M059J (cell line): ENCODE measurements at regions not wholly inside any gene's neighbourhood (a gene's known extent, or its start where the extent isn't known, plus 50 kb on each side); places are given as distances from the start of the nearest gene placed in this dataset.
A peak's percentile ranks its signal among the peaks of the same experiment; 100 is the strongest.
"Not testable (repeated sequence)": the region's sequence is repeated elsewhere in the genome, so short reads cannot be mapped to it uniquely, and the experiment has no call there.

Experiments used
- DNase-seq: peaks from one replicate; pipeline ENCODE4 v3.0.0-alpha.2; 2012; ENCODE audit warnings: low read depth

DNA sequence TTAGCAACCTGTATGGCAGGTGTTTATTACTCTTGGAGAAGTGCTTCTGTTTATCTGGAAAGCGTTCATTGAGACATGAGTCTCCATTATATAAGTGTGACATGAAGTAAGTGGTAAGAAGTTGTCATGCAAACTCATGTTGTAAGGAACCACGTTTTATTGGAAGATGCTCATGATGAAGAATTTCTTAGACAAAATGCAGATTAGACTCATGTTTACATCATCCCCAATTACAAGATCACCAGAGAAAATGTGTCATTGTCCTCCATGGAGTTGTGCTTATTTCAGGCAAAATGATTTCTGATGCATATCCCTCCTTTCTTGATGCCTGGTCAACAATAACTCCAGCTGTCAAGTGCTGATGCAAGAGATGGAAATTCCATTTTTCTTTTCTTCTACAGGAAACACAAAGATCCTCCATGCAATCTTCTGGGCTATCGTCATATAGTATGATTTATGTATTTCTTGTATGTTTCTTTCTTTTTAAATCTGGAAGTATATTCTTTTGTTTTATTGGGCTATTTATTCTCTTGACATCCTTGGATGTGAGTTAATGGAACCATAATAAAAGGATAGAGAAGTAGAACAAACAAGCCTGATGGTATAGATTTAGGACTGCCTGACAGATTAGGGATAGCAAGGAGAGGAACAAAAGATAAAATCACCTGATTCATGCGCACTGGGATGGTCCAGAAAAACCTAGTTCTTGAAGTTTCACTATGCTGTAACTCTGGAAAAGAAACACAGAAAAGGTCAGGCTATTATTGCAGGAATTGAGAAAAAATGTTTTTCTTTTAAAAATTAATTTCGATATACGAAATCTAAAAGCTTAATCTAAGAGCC lies 50.7 kb upstream of the DIAPH3 start:
- DNase-seq, result no peak

DNA sequence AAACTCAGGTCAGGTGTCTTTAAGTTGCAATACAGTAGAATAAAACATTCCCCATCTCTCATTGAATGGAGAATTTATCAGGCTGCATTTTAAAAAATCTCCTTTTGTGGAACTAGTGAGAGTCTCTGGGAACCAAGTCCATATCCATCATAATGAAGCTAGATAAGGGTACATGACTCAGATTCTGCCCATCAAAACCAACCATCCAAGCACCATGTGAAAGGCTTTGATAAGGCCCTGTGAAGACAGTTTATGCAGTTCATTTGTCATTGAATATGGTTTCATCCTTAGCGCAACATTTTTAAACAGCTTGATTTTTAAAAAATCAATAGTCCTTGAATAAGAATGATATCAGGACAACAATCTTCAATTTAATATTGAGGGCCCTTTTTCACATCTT lies 56.3 kb upstream of the DIAPH3 start:
- no peak for DNase-seq

DNA sequence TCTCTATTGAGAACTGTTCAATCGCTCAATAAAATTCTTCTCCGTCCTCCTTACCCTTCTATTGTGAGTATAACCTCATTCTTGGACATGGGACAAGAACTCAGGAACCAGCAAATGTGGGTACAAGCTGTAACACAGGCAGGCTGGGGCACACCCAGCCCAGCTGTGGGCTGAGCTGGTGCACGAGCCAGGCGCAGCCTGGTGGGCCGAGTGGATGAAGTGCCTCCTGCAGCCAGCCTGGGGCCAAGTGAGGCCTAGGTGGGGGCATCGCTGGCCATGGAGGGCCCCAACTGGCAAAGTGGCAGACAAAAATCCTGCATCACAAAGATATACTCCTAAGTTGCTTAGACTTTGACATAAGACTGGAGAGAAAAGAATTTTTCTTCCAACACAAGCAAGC lies 57.9 kb upstream of the DIAPH3 start:
- DNase-seq, result no peak

DNA sequence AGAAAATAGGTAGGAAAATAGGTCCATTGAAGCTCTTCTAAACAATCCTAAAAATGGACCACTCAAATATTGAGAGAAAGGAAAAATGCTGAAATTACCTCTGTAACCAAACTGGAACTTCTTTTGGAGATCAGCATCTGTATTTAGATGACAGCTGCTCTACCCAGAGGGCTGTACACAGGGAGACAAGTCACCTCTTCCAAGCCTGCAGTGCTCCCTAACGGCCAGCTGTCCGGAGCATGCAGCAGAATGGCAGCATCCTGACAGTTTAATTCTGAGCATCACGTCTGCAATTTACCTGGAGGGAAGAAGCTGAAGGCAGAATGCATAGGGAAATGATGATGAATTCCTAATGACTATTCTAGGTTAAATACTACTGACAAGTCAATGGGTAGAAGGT lies 62.8 kb upstream of the DIAPH3 start:
- DNase-seq, result peak; percentile 25

DNA sequence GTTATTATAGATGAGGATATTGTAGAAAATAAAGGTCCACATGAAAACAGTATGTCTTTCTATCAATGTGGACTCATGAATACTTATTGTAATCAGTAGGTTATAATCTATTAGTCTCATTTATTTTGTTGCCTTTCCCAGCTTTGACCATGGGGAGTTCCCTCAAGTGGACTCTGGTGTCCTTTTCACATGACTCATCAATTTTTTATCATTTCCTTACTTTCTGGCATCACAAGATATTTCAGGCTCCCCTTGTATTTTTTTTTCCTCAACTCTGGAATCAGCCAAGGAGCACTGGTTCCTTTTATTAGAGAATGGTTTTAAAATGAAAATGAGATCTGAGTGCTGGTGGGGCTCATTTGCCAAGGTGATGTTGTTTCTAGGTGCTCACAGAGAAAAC lies 63.4 kb upstream of the DIAPH3 start:
- no peak for DNase-seq

DNA sequence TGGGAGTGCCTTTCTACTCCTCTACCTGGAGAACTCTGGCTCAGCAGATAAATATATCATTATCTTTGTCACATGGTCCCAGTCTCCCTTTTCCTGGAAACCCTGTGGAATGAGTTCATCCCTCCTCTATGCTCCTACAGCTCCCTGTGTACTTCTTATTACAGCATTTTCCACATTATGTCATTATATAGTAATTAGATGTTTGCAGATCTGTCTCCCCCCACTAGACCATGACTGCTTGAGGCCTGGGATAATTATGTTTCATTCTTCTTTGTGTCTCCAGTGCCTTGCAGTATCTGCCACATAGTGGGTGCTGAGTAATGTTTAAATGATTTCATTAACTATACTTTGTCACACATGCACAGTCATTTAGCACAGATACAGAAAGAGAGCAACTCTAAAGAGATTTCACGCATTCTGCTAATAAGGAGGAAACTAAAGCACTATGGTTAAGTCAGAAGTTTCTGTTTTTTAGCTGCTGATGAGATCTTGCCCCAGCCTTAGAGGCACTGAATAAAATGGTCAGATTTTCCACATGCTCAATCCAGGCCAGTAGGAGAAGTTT lies 66.1 kb upstream of the DIAPH3 start:
- DNase-seq, result no peak

DNA sequence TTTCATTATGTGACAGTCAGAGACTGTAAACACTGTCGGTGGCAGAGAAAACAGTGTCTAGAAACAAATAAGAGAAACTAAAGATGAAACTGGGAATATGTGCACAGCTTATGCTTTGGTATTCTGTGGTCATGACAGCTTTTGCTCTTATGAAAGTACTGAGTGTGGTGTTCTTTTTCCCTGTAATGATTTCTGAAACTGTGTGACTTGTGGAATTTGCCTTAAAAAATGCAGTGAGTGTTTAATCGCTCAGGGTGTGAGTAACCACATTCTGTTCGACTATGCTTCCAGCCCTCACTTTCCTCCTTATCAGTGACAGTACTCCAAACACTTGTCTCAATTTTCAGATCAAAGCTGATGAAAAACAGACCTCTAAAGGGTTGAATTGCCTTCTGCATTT lies 66.9 kb upstream of the DIAPH3 start:
- no peak for DNase-seq

DNA sequence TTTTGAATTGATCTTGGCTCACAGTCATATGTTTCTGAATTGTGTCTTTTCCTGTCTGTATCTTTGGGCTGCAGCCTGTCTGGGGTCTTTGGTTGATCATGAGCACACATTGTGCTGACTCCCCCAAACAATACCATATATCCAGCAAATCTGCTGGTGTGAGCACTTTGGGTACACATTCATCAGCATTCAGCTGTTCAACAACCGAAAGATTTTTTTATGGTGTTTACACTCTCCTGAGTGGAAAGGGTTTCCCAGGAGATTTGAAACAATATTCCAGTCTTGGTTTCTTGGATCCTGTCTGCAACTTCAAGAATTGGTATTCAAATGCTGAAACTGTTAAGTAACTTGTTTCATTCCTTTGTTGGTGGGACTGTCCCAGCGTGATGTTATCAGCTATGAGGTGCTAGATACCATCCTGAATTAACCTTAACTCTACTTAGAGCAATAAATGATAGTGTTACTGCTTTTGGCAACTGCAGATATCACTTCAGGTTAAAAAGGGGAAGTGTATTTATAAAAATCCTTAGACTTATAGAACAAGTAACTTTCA lies 78.4 kb upstream of the DIAPH3 start:
- no peak for DNase-seq

DNA sequence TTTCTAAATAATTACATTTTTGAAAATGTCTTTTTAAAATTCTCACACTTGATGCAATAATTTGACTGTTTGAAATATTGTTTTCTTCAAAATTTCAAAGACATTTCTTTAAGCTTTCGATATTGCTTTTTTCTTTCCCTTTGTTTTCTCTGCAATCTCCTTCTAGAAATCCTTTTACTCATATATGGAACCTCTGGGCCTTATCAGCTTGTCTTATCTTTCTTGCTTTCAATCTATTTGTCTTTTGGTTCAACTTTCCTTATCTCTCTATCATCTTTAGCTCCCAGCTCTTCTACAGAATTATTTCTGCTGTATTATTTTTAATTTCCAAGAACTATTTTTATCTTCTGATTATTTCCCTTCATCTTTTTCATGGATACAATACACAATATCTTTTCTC lies 80.7 kb upstream of the DIAPH3 start:
- no peak for DNase-seq

DNA sequence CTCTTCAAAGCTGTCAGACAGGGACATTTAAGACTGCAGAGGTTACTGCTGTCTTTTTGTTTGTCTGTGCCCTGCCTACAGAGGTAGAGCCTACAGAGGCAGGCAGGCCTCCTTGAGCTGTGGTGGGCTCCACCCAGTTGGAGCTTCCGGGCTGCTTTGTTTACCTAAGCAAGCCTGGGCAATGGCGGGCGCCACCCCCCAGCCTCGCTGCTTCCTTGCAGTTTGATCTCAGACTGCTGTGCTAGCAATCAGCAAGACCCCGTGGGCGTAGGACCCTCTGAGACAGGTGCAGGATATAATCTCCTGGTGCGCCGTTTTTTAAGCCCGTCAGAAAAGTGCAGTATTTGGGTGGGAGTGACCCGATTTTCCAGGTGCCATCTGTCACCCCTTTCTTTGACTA lies 87.7 kb upstream of the DIAPH3 start:
- not testable (repeated sequence) for DNase-seq

DNA sequence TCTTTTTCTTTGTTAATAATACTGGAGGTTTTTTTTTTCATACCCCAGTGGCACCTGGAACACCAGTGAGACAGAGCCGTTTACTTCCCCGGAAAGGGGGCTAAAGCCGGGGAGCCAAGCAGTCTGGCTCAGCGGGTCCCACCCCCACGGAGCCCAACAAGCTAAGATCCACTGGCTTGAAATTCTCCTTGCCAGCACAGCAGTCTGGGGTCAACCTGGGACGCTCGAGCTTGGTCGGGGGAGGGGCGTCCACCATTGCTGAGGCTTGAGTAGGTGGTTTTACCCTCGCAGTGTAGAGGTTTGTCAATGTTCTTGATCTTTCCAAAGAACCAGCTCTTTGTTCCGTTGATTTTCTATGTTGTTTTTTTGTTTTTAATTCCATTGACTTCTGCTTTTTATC lies 94.6 kb upstream of the DIAPH3 start:
- DNase-seq, result no peak

DNA sequence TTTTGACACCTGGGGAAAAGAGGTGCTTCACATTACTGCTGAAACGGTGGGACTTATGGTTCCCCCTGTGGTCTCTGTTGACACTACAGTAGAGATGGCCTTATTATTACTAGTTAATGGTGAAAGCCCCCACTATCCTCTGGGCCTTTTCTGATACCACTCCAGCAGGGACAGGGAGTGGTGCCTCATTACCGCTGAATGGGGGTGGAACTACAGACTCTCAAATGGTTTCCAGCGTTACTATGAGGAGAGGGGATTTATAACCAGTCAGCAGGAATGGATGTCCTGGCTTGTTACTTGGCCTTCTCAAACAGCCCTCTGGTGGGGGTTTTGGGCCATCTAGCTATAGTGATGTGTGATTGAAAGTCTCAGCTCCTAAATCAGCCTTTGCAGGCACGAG lies 96.7 kb upstream of the DIAPH3 start:
- no peak for DNase-seq

DNA sequence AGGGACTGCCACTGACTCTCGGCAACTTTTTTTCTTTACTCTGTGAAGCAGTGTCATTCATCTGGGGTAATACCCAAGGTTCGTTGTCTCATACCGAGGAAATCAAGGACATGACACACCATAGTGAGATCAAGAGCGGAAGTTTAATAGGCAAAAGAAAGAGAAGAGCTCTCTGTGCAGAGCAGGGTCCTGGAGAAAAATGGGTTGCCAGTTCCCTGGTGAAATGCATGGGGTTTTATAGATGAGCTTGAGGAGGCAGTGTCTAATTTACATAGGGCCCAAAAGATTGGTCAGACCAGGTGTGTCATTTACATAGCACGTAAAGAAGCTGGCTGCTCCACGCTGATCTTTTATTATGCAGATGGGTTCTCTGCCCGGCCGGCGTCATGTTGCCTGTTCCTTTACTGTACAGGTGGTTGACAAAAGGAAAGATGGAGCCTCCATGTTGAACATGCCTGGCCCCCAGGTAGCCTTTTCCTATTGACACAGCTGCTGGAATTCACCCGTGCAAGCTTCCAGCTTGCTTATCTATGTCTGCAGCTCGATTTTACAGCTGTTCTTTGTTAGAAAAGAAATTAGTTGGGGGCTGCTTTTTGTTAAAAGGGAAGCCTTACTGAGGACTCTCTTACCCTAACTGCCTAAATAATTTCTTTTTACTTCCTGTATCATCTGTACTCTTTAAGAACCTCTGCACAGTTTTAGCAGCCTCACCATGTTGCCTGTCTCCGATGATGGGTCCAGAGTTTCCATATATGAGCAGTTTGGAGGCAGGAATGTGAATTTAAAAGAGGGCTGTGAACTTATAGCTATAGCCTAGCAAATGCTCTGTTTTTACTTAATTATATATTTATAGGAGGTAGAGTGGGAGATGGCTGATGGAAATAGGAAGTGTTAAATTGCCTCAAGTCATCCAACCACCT lies 98.0 kb upstream of the DIAPH3 start:
- DNase-seq, result no peak

DNA sequence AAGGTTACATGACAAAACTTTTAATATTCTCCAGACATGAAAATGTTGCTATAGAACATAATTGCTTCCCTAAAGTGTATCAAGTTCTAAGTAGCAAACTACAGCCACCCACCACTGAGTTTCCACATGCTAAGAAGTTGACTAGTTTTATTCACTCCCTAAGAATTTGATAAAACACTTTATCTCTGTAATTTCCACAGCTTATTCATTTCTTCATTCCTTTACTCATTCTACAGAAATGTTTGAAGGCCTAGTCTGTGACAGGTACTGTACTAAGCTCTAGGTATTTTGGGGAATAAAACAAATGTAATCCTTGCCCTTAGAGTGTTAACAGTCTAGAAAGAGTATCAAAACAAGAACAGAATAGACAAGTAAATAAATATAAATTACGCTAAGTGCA lies 101.8 kb upstream of the DIAPH3 start:
- DNase-seq, result no peak

DNA sequence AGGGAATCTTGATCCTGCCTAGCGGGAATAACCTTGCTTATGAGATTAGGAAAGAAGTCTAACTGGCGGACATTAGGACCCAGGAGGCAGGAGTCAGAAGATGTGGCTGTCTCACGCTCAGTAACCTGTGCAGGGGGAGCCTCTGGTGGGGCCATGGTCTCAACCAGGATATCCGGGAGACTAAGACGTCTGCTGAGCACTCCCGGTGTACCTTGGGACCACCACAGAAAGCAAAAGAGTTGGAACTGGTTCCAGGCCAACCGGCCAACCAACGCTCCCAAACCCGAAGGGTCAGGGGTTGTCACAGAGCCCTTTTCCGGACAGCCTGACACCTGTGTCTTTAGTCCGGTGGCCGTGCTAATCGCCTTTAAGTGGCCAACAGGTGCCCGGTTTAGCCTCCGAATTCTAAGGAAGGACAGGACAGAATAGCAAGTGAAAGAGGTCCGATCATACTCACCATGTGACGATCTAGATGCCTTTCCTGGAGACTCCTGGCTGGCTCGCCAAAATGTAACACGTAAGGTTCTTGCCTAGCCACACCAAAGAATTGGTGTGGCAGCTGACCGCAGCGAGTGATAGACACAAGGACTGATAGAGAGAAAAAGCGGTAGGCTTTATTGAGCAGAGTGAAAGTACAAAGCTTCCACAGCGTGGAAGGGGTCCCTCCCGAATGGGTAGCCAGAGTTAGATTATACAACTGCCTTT lies 103.9 kb upstream of the DIAPH3 start:
- DNase-seq, result no peak

DNA sequence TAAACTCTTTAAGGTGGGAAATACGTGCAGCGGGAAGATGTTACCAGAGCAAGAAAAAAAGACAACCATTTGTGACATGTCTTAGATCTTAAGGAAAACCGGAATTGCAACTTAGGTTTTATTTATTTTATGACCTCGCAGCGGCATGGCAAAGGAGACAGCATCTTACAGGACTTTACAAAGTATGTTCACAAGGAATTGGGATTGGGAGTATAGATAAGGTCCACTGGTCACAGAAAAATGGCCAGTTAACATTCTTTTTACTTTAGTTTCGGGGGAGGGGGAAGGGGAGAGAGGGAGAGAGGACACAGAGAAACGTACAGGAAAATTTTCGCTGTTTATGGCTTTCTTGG lies 104.5 kb upstream of the DIAPH3 start:
- no peak for DNase-seq

DNA sequence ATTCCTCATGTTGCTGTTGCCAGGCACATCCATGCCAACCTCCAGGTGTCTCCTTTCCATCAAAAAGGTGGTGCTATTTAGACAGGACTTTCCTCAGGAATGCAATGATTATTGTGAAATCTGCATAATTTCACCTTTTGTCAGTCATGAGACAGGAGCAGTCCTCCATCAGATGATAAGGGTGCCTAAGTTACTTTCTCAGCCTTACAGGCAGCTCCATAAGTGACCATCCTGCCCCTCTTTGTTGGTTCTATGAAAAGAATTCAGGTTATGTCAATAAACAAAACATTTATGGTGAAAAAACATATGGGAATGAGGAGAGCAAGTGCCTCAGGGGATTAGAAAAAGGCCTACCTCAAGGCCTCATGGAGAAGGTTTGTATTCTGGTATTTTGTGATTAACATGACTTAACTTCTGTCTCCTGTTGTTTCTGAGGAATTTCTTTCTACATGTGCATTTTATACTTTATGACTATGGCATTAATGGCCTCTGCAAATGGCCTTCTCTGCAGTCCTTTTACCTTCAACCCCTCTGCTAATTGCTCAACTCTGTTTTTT lies 110.3 kb upstream of the DIAPH3 start:
- no peak for DNase-seq

DNA sequence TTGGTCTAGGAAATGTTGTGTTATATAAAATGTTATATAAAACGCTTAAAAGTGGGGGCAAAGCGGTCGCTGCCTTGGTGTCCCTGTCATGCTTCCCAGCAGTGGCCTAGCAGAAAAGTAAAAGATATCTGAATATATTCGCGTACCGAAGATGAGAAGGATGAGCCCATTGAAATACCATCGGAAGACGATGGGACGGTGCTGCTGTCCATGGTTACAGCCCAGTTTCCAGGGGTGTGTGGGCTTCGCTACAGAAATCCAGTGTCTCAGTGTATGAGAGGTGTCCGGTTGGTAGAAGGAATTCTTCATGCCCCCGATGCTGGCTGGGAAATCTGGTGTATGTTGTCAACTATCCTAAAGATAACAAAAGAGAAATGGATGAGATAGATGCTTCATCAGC lies 110.9 kb upstream of the DIAPH3 start:
- no peak for DNase-seq

DNA sequence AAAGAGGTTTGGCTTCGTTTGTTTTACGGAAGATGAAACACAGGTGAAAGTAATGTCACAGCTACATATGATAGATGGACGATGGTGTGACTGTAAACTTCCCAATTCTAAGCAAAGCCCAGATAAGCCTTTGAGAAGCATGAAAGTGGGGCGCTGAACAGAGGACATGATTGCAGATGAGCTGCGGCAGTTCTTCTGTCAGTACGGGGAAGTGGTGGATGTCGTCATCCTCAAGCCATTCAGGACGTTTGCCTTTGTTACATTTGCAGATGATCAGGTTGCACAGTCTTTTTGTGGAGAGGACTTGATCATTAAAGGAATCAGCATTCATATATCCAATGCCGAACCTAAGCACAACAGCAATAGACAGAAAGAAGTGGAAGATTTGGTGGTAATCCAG lies 111.5 kb upstream of the DIAPH3 start:
- DNase-seq, result no peak

DNA sequence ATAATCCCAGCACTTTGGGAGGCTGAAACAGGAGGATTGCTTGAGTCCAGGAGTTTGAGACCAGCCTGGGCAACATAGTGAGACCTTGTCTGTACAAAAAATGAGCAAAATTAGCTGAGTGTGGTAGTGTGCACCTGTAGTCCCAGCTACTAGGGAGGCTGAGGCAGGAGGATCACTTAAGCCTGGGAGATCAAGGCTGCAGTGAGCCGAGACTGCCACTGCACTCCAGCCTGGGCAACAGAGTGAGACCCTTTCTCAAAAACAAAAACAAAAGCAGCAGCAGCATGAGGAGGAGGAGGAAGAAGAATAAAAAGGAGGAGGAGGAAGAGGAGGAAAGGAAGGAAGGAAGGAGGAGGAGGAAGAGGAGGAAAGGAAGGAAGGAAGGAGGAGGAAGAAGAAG lies 116.5 kb upstream of the TDRD3 start:
- not testable (repeated sequence) for DNase-seq

DNA sequence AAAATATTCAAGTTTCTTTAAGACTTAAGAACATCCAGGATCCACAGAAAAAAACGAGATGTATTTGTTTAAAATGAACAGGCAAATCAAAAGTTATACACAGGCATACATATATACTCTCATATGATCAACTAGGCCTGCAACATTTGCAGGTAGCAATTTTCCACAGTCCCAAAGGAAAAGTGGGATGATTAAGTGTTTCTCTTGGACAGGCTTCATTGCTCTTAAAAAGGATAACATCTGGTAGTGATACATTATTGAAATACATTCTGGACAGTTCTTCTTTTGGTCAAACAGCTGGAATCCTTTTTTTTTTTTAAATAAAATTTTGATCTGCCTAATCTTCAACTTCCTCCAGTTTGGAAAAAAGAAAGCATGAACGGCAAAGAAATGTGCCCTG lies 114.8 kb upstream of the TDRD3 start:
- no peak for DNase-seq

DNA sequence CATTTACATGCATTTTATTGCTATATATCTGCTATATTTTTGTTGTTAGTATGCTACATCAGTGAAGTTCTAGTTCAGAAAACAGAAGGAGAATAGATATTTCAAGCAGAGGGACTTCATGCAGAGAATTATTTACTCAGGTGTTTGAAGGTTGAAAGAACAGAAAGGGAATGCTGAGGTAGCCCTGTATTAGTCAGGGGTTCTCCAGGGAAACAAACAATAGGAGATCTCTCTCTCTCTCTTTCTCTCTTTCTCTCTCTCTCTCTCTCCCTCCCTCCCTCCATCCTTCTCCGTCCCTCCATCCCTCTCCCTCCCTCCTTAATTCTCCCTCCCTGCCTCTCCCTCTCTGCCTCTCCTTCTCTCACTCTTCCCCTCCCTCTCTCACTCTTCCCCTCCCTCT lies 114.3 kb upstream of the TDRD3 start:
- DNase-seq, result no peak
